ENCODE measurements at regions not wholly inside any gene's neighbourhood (a gene's known extent, or its start where the extent isn't known, plus 50 kb on each side); places are given as distances from the start of the nearest gene placed in this dataset.

GRCh38 chr6:138618168-138618567, 118.9 kb upstream of the NHSL1 start:
- Histone ChIP-seq H2BK12ac (ENCODE audit: insufficient read length, low read depth, low read length) (no peak overlapping the region), H3K23ac (ENCODE audit: insufficient read length, low read depth, low read length) (no peak overlapping the region), H2BK5ac (ENCODE audit: insufficient read length, low read length) (no peak overlapping the region), H3K4ac (ENCODE audit: low read depth, low read length) (no peak overlapping the region), H2AFZ (ENCODE audit: low read length) (no peak overlapping the region), H3K79me1 (ENCODE audit: insufficient read depth, low read depth, low read length, poor library complexity, severe bottlenecking) (no peaks in the 10 kb centered on the region), H3K4me2 (ENCODE audit: insufficient read depth, insufficient read length, low read length) (no peak overlapping the region), H4K20me1 (ENCODE audit: control insufficient read depth, insufficient read depth, insufficient read length) (no peaks in the 10 kb centered on the region), H4K5ac (ENCODE audit: insufficient read length, low read depth, low read length) (no peak overlapping the region), H3K14ac (ENCODE audit: insufficient read depth, low read length) (no peak overlapping the region), H2BK20ac (ENCODE audit: low read depth, low read length, poor library complexity, severe bottlenecking) (no peak overlapping the region), H2BK15ac (ENCODE audit: low read depth, low read length) (no peak overlapping the region), H4K8ac (replicated peaks; ENCODE audit: insufficient read length, low read depth, low read length) (no peak overlapping the region), H3K4me1 (ENCODE audit: insufficient read depth, low read length) (peaks cover 2% of the 10 kb centered on the region), H3K79me2 (ENCODE audit: insufficient read depth, low read length) (peaks cover 2% of the 10 kb centered on the region; the same call in 1 of the 2 replicates), H3K18ac (ENCODE audit: insufficient read length, low read depth, low read length) (no peak overlapping the region), H3K27ac (ENCODE audit: insufficient read length, low read depth, low read length) (no peak overlapping the region), H3K9me3 (ENCODE audit: control insufficient read depth, low read depth, low read length) (no peaks in the 10 kb centered on the region), H4K91ac (ENCODE audit: insufficient read length, low read depth, low read length) (no peak overlapping the region), H3K56ac (ENCODE audit: insufficient read length, low read depth, low read length) (no peak overlapping the region), H3K23me2 (ENCODE audit: insufficient read length, low read depth, low read length, poor library complexity, severe bottlenecking) (no peaks in the 10 kb centered on the region), H3T11ph (ENCODE audit: low read length) (no peak overlapping the region), H3K9ac (ENCODE audit: extremely low read depth, insufficient read length, low read length) (no peak overlapping the region), H2AK5ac (ENCODE audit: insufficient read length, low read length) (no peak overlapping the region), H2BK120ac (ENCODE audit: low read depth, low read length, poor library complexity, severe bottlenecking) (no peak overlapping the region), H3K27me3 (ENCODE audit: insufficient read depth, low read length) (no peaks in the 10 kb centered on the region)
- H3K36me3 Mint-ChIP-seq (ENCODE audit: insufficient read depth in 1 of 3, low read depth in 3 of 3) = peaks cover 5 to 10% (median 8%) of the 10 kb centered on the region in 3 experiments
- peaks cover 8% of the 10 kb centered on the region in 2 experiments for H3K4me1 Mint-ChIP-seq
- peaks cover 5 to 6% of the 10 kb centered on the region in 2 experiments; a peak in 3 of 5 replicates for H3K9me3 Mint-ChIP-seq
- no peak for DNase-seq
- no peak for TF ChIP-seq CTCF (conservative IDR thresholded peaks at IDR 0.05)
- WGBS (ENCODE audit: extremely low coverage, insufficient read length, low lambda C conversion rate) = no CpG with 5 or more reads among the region's 3 CpGs
- no peak overlapping the region for H3K4me3 Mint-ChIP-seq
- no peak overlapping the region for H3K27ac Mint-ChIP-seq
- no peaks in the 10 kb centered on the region for H3K27me3 Mint-ChIP-seq (ENCODE audit: low read depth)
